KOPT-K1 (cell line): ENCODE measurements at regions not wholly inside any gene's neighbourhood (a gene's known extent, or its start where the extent isn't known, plus 50 kb on each side); places are given as distances from the start of the nearest gene placed in this dataset.

ENCODE experiments used
- H3K27ac ChIP-seq: fragments of 200-600 bp; sonication (generic); 2 replicates; pipeline ENCODE4 v1.5.1; 2016; ENCODE audit warnings: antibody characterized with exemption, mild to moderate bottlenecking, low read depth, low read length; ENCODE audit not compliant: poor library complexity, severe bottlenecking
- H3K36me3 ChIP-seq: fragments of 200-600 bp; sonication (generic); 2 replicates; pipeline ENCODE4 v1.5.1; 2017; ENCODE audit warnings: antibody characterized with exemption, mild to moderate bottlenecking, low read length, moderate library complexity; ENCODE audit not compliant: insufficient read depth
- H3K9me3 ChIP-seq: fragments of 200-600 bp; sonication (generic); 2 replicates; pipeline ENCODE4 v1.5.1; 2017; ENCODE audit warnings: antibody characterized with exemption, low read length, mild to moderate bottlenecking; ENCODE audit not compliant: insufficient read depth, poor library complexity, severe bottlenecking

- Histone ChIP-seq H3K27ac (no peak overlapping the region), H3K36me3 (no peaks in the 10 kb centered on the region), H3K9me3 (peaks cover 2% of the 10 kb centered on the region)
Observed at GRCh38 chr6:28769626-28770402, 154.0 kb downstream of the TRIM27 start.

GRCh38 chr6:28770732-28771131 lies 153.1 kb downstream of the TRIM27 start:
- Histone ChIP-seq H3K36me3 (no peaks in the 10 kb centered on the region), H3K9me3 (peaks cover 12% of the 10 kb centered on the region), H3K27ac (no peak overlapping the region)

GRCh38 chr6:28771401-28772267 lies 152.2 kb downstream of the TRIM27 start:
- Histone ChIP-seq H3K27ac (no peak overlapping the region), H3K9me3 (peaks cover 21% of the 10 kb centered on the region), H3K36me3 (no peaks in the 10 kb centered on the region)

GRCh38 chr6:28772480-28773381 lies 151.1 kb downstream of the TRIM27 start:
- Histone ChIP-seq H3K9me3 (peaks cover 28% of the 10 kb centered on the region), H3K36me3 (no peaks in the 10 kb centered on the region), H3K27ac (no peak overlapping the region)

GRCh38 chr6:28774292-28775051 lies 149.3 kb downstream of the TRIM27 start:
- H3K36me3 ChIP-seq: no peaks in the 10 kb centered on the region
- no peak overlapping the region for H3K27ac ChIP-seq
- H3K9me3 ChIP-seq: peaks cover 32% of the 10 kb centered on the region

- Histone ChIP-seq H3K36me3 (no peaks in the 10 kb centered on the region), H3K9me3 (peaks cover 32% of the 10 kb centered on the region), H3K27ac (no peak overlapping the region)
Observed at GRCh38 chr6:28775052-28775376, 148.8 kb downstream of the TRIM27 start.

GRCh38 chr6:28775405-28776129 lies 148.2 kb downstream of the TRIM27 start:
- Histone ChIP-seq H3K36me3 (no peaks in the 10 kb centered on the region), H3K9me3 (peaks cover 32% of the 10 kb centered on the region), H3K27ac (no peak overlapping the region)

- Histone ChIP-seq H3K9me3 (peaks cover 32% of the 10 kb centered on the region), H3K27ac (no peak overlapping the region), H3K36me3 (no peaks in the 10 kb centered on the region)
Observed at GRCh38 chr6:28776269-28777146, 147.3 kb downstream of the TRIM27 start.

- peaks cover 32% of the 10 kb centered on the region for H3K9me3 ChIP-seq
Observed at GRCh38 chr6:28777147-28777461, 146.7 kb downstream of the TRIM27 start.

GRCh38 chr6:28782113-28782673 lies 141.6 kb downstream of the TRIM27 start:
- Histone ChIP-seq H3K9me3 (peaks cover 15% of the 10 kb centered on the region), H3K36me3 (no peaks in the 10 kb centered on the region), H3K27ac (no peak overlapping the region)

More at GRCh38 chr6:28777147-28777461, 146.7 kb downstream of the TRIM27 start:
- Histone ChIP-seq H3K27ac (no peak overlapping the region), H3K36me3 (no peaks in the 10 kb centered on the region)

GRCh38 chr6:28785962-28786679 lies 137.7 kb downstream of the TRIM27 start:
- Histone ChIP-seq H3K9me3 (peaks cover 10% of the 10 kb centered on the region), H3K36me3 (no peaks in the 10 kb centered on the region), H3K27ac (no peak overlapping the region)

- H3K36me3 ChIP-seq: no peaks in the 10 kb centered on the region
- no peak overlapping the region for H3K27ac ChIP-seq
- H3K9me3 ChIP-seq: peaks cover 5% of the 10 kb centered on the region
Observed at GRCh38 chr6:28789553-28790083, 134.2 kb downstream of the TRIM27 start.
